Testis (tissue), 2 donors: ENCODE measurements at regions not wholly inside any gene's neighbourhood (a gene's known extent, or its start where the extent isn't known, plus 50 kb on each side); places are given as distances from the start of the nearest gene placed in this dataset.

ENCODE experiments used
- DNase-seq: peaks from one replicate; pipeline ENCODE4 v3.0.0-alpha.2; 2019
- H3K27ac ChIP-seq, 2 donors: fragments of 200-600 bp; sonication (generic); one replicate each; pipeline ENCODE4 v1.5.1; 2019
- H3K27me3 ChIP-seq: fragments of 200-600 bp; sonication (generic); one replicate; pipeline ENCODE4 v1.5.1; 2019
- H3K36me3 ChIP-seq: fragments of 200-600 bp; sonication (generic); one replicate; pipeline ENCODE4 v1.5.1; 2017; ENCODE audit warnings: low read depth; ENCODE audit errors: missing control alignments
- H3K4me1 ChIP-seq: fragments of 200-600 bp; sonication (generic); one replicate; pipeline ENCODE4 v1.5.1; 2019
- H3K4me3 ChIP-seq, 2 donors: fragments of 200-600 bp; sonication (generic); one replicate each; pipeline ENCODE4 v1.5.1; 2017 to 2019
- H3K9me3 ChIP-seq: fragments of 200-600 bp; sonication (generic); one replicate; pipeline ENCODE4 v1.5.1; 2017
- CTCF ChIP-seq, 3 experiments: fragments of 450-650 bp in 2 of 3; fragments of 200-600 bp in 1 of 3; sonication (generic) in 1 of 3; IDR thresholded peaks; one replicate each; pipeline ENCODE4 v1.5.1; 2016 to 2019; ENCODE audit warnings: antibody characterized with exemption in 3 of 3, mild to moderate bottlenecking in 2 of 3, moderate library complexity in 1 of 3
- POLR2A ChIP-seq: fragments of 450-650 bp; IDR thresholded peaks from one replicate; pipeline ENCODE4 v1.6.1; 2017; ENCODE audit warnings: antibody characterized with exemption, mild to moderate bottlenecking, moderate library complexity
- WGBS, 2 donors: methylation state at CpG; one replicate each; pipeline ENCODE4 v1.1.5; 2018; 5-methylcytosine and 5-hydroxymethylcytosine counted together
- intact Hi-C: fragments of 100-400 bp; cut with DNase I; formaldehyde crosslinking; loops from one replicate; pipeline ENCODE4 v1.15.1; 2023; ENCODE audit warnings: low total_unique reads

- no peak for DNase-seq
- TF ChIP-seq POLR2A = no peak
- TF ChIP-seq CTCF (IDR thresholded peaks at IDR 0.05) = no peak
Measured at GRCh38 chr7:31458203-31458602, 55.7 kb upstream of the ITPRID1 start.

GRCh38 chr7:31462636-31463035, 51.3 kb upstream of the ITPRID1 start:
- intact Hi-C loops = loop anchor here (10.0 kb wide), 1 partner anchor 952 kb away; no protein-coding TSS in a partner anchor
- 91 to 94% methylated on average over 3 of the region's 3 CpGs for WGBS, 2 donors
- TF ChIP-seq POLR2A (no peak), CTCF (IDR thresholded peaks at IDR 0.05) (no peak)
- DNase-seq = no peak
- Histone ChIP-seq H3K4me1 (no peaks in the 10 kb centered on the region), H3K4me3 (no peak overlapping the region), H3K36me3 (no peaks in the 10 kb centered on the region), H3K27ac (no peak overlapping the region), H3K27me3 (no peaks in the 10 kb centered on the region), H3K9me3 (no peaks in the 10 kb centered on the region)

More at GRCh38 chr7:31458203-31458602, 55.7 kb upstream of the ITPRID1 start:
- Histone ChIP-seq H3K27ac (no peak overlapping the region), H3K27me3 (no peaks in the 10 kb centered on the region), H3K4me1 (no peaks in the 10 kb centered on the region), H3K4me3 (no peak overlapping the region), H3K9me3 (no peaks in the 10 kb centered on the region), H3K36me3 (no peaks in the 10 kb centered on the region)
- intact Hi-C loops = no loop called here
- 90 to 91% methylated on average over 4 of the region's 4 CpGs for WGBS, 2 donors
